ENCODE measurements at regions not wholly inside any gene's neighbourhood (a gene's known extent, or its start where the extent isn't known, plus 50 kb on each side); places are given as distances from the start of the nearest gene placed in this dataset.

DNA sequence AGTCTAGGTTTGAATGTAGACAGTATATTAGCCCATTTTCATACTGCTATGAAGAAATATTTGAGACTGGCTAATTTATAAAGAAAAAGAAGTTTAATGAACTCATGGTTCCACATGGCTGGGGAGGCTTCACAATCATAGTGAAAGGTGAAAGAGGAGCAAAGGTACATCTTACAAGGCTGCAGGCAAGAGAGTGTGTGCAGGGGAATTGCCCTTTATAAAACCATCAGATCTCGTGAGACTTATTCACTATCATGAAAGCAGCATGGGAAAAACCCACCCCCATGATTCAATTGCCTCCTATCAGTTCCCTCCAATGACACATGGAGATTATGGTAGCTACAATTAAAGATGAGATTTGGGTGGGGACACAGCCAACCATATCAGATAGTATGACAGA, 440.1 kb upstream of the ARHGEF26 start:
- Mint-ChIP-seq H3K4me1 (no peaks in the 10 kb centered on the region), H3K36me3 (no peaks in the 10 kb centered on the region), H3K27ac (no peak overlapping the region), H3K4me3 (no peak overlapping the region), H3K27me3 (ENCODE audit: low read depth in 3 of 3) (peaks cover under 1 to 12% (median 3%) of the 10 kb centered on the region in 3 donors), H3K9me3 (no peaks in the 10 kb centered on the region)
- no peak for DNase-seq

DNA sequence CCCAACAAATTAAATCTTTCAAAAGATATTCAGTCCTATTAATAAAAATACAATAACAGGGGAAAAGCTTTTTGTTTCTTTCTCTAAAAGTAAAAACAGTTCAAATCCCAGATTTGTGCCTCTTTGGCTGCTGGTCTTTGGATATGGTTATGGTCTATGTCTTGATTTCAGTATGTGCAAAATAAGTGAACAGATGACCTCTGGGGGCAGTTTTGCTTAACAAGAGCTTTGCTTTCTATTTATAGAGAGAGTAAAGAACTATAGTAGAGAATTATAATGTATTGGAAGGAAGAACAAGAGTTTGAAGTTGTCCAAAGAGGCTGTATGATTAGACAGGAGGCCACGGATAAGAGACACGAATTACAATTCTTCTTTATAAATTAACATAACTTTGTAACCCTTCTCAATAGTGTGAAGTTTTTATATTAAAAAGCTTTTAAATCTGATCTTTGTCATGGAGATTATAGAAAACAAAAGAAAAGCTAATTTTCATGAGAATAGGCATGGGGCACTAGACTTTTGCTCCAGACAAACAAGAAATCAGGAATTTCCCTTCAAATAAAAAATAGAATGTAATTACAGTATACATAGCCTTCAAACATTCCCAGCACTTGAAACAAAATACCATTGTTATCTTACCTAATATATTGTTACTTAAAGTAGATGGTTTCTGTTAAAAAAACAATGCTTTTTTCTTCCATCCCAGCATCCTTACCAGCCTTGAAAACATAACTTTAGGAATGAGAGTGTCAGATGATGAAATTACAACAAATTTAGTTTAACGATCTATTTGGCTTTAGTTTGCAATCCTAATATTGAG, 432.7 kb upstream of the ARHGEF26 start:
- H3K27me3 Mint-ChIP-seq (ENCODE audit: low read depth in 3 of 3), result peaks cover 0 to 5% (median 0%) of the 10 kb centered on the region in 3 donors
- H3K27ac Mint-ChIP-seq, result no peak overlapping the region
- no peaks in the 10 kb centered on the region for H3K36me3 Mint-ChIP-seq
- no peaks in the 10 kb centered on the region for H3K4me1 Mint-ChIP-seq
- no peak overlapping the region for H3K4me3 Mint-ChIP-seq
- H3K9me3 Mint-ChIP-seq, result no peaks in the 10 kb centered on the region
- DNase-seq, result no peak

DNA sequence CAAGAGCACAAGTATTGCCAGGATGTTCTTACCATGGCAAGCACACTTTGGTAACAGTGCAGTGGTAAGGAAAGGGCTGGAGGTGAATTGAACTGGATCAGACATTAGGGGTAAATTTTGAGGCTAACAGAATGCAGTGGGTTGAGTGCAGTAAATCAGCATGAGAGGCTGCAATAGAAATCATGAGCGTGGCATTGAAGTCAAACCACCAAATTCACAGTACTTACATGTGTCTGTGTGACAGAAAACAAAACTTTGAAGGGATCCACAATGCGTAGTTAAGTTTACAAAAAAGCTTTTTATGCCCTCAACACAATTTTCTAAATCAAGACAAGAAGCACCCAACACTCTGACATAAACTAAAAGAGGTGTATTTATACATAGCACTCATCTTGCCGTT, 428.0 kb upstream of the ARHGEF26 start:
- Mint-ChIP-seq H3K27me3 (ENCODE audit: low read depth in 3 of 3) (peaks cover 0 to 1% (median 1%) of the 10 kb centered on the region in 3 donors), H3K27ac (no peak overlapping the region), H3K4me1 (no peaks in the 10 kb centered on the region), H3K9me3 (no peaks in the 10 kb centered on the region), H3K4me3 (no peak overlapping the region), H3K36me3 (no peaks in the 10 kb centered on the region)
- no peak for DNase-seq

- Mint-ChIP-seq H3K27me3 (ENCODE audit: low read depth in 3 of 3) (peaks cover 0 to 10% (median 3%) of the 10 kb centered on the region in 3 donors), H3K9me3 (peaks cover 0 to 5% (median 0%) of the 10 kb centered on the region in 6 donors), H3K4me1 (no peaks in the 10 kb centered on the region), H3K36me3 (no peaks in the 10 kb centered on the region), H3K4me3 (no peak overlapping the region), H3K27ac (no peak overlapping the region)
- DNase-seq, result no peak
Observed at GRCh38 chr3:153702106-153702505, 419.1 kb upstream of the ARHGEF26 start.

DNA sequence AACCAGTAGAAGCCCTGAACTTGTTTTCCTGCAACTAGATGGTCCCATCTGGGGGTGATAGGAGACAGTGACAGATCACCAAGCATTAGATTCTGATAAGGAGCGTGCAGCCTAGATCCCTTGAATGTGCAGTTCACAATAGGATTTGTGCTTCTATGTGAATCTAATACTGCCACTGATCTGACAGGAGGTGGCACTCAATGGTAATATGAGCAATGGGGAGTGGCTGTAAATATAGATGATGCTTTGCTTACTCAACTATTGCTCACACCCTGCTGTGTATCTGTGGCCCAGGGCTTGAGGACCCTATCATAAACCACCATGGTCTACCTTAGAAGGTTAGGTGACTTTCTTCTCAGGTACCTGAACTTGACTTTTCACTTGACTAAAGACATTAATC, 417.1 kb upstream of the ARHGEF26 start:
- Mint-ChIP-seq H3K27me3 (ENCODE audit: low read depth in 3 of 3) (peaks cover under 1 to 10% (median 3%) of the 10 kb centered on the region in 3 donors), H3K36me3 (no peaks in the 10 kb centered on the region), H3K9me3 (peaks cover 0 to 5% (median 0%) of the 10 kb centered on the region in 6 donors), H3K4me1 (no peaks in the 10 kb centered on the region), H3K4me3 (no peak overlapping the region), H3K27ac (no peak overlapping the region)
- no peak for DNase-seq

DNA sequence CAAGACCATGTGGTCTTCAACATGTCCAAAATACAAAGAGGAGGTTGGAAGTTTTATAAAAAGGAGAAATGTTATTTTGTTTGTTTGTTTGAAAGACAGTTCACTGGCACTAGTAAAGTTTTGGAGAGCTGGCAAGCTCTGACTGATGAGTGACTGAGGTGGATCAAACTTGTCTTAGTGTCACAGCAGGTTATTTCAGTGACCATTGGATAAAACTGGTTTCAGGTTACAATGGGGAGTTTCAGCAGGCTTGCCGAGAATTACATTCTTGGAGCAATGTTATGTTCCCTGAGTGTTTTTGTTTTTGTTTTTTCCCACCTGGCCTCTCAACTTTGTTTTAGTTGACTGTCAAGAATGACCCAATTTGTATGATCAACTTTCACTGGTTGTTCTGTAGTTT, 414.5 kb upstream of the ARHGEF26 start:
- Mint-ChIP-seq H3K4me1 (no peaks in the 10 kb centered on the region), H3K27me3 (ENCODE audit: low read depth in 3 of 3) (peaks cover 3 to 7% (median 5%) of the 10 kb centered on the region in 3 donors), H3K9me3 (peaks cover 0 to 6% (median 0%) of the 10 kb centered on the region in 6 donors), H3K27ac (no peak overlapping the region), H3K36me3 (no peaks in the 10 kb centered on the region), H3K4me3 (no peak overlapping the region)
- no peak for DNase-seq

GRCh38 chr3:153714016-153714415, 407.2 kb upstream of the ARHGEF26 start:
- no peaks in the 10 kb centered on the region for H3K36me3 Mint-ChIP-seq
- no peak overlapping the region for H3K27ac Mint-ChIP-seq
- H3K4me3 Mint-ChIP-seq, result no peak overlapping the region
- H3K9me3 Mint-ChIP-seq, result peaks cover 0 to 1% (median 0%) of the 10 kb centered on the region in 6 donors
- H3K4me1 Mint-ChIP-seq, result no peaks in the 10 kb centered on the region
- DNase-seq, result no peak
- H3K27me3 Mint-ChIP-seq (ENCODE audit: low read depth in 3 of 3), result peaks cover 3 to 9% (median 5%) of the 10 kb centered on the region in 3 donors

GRCh38 chr3:153714588-153715290, 406.5 kb upstream of the ARHGEF26 start:
- Mint-ChIP-seq H3K27me3 (ENCODE audit: low read depth in 3 of 3) (peaks cover 0 to 10% (median 5%) of the 10 kb centered on the region in 3 donors), H3K36me3 (no peaks in the 10 kb centered on the region), H3K4me1 (no peaks in the 10 kb centered on the region), H3K9me3 (peaks cover 0 to 1% (median 0%) of the 10 kb centered on the region in 6 donors), H3K4me3 (no peak overlapping the region), H3K27ac (no peak overlapping the region)
- DNase-seq, result no peak

DNA sequence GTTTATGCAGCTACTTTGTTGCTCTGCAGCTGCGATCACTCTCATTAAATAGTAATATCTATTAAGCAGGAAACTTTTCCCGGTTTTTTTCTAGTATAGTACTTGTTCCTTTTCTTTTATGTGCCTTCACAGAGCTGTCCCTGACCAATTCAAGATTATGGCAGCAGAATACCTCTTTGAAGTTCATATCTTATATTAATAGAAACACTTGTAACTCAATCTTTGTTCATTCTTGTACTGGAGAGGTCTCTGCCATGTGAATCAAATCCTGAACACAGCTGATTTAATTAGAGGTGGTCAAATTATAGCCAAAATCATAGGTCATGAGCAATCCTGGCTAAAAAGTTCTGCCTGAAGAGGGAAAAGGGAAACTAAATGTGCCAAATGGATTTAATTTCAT, 399.0 kb upstream of the ARHGEF26 start:
- Mint-ChIP-seq H3K9me3 (no peaks in the 10 kb centered on the region), H3K27ac (no peak overlapping the region)

DNA sequence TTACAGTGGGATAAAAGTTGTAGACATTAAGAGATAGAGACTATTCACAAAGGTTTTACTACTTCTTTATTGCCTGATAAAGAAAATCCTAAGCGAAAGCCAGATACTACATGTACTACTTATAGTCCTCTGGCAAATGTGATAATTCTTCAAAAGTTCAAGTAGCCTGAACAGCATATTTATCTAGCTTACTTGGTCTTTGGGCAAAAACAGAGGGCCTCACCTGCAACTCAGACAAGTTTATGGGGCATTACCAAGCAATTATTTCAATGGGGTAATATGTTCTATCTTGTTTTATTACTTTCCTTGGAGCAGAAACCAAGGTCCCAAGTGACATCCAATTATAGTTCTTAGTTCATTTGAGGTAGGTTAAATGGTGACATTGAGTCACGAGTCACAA, 390.1 kb upstream of the ARHGEF26 start:
- Mint-ChIP-seq H3K36me3 (peaks cover 0 to 3% (median 0%) of the 10 kb centered on the region in 3 donors), H3K27me3 (ENCODE audit: low read depth in 3 of 3) (peaks cover 0 to 3% (median 1%) of the 10 kb centered on the region in 3 donors), H3K4me3 (no peak overlapping the region), H3K4me1 (no peaks in the 10 kb centered on the region), H3K9me3 (peaks cover 0 to 8% (median 1%) of the 10 kb centered on the region in 6 donors), H3K27ac (no peak overlapping the region)
- DNase-seq, result no peak

More for the DNA sequence above, 399.0 kb upstream of the ARHGEF26 start:
- Mint-ChIP-seq H3K27me3 (ENCODE audit: low read depth in 3 of 3) (peaks cover 0 to 8% (median 3%) of the 10 kb centered on the region in 3 donors), H3K4me1 (no peaks in the 10 kb centered on the region), H3K36me3 (no peaks in the 10 kb centered on the region), H3K4me3 (no peak overlapping the region)
- DNase-seq, result no peak

DNA sequence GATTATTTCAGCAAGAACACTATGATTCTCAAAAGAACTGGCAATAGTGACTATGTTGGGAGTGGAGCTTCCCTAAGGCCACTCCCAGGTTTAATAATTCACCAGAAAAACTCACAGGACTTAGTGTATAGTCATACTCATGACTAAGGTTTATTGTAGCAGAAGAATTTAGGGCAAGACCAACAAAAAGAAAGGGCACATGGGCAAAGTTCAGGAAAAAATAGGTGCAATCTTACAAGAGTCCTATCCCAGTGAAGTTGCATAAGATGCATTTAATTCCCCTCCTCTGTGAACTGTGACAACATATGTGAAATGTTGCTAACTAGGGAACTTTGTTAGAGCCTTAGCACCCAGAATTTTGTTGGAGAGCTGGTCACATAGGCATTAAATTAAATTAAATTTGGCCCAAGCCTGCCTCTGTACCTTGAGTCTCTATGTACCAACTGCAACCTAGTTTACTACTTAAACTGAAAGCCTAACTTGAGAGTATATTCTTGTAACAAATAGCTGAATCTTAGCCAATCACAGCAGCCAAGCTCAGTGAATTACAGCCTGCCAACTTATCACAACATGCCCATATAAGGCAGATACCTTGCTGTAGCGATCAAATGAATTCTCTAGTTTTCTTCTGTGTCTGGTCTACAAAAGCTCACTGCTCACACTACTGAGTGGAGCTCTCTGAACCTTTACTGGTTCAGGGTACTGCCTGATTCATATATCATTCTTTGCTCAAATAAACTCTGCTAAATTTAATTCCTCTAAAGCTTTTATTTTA, 386.2 kb upstream of the ARHGEF26 start:
- peaks cover 3 to 6% (median 5%) of the 10 kb centered on the region in 3 donors for H3K27me3 Mint-ChIP-seq (ENCODE audit: low read depth in 3 of 3)
- DNase-seq, result no peak
- no peaks in the 10 kb centered on the region for H3K4me1 Mint-ChIP-seq
- H3K27ac Mint-ChIP-seq, result no peak overlapping the region
- H3K4me3 Mint-ChIP-seq, result no peak overlapping the region
- peaks cover 0 to 3% (median 0%) of the 10 kb centered on the region in 3 donors for H3K36me3 Mint-ChIP-seq
- peaks cover 0 to 8% (median under 1%) of the 10 kb centered on the region in 6 donors for H3K9me3 Mint-ChIP-seq

- Mint-ChIP-seq H3K4me1 (no peaks in the 10 kb centered on the region), H3K27ac (no peak overlapping the region), H3K4me3 (no peak overlapping the region), H3K9me3 (no peaks in the 10 kb centered on the region), H3K27me3 (ENCODE audit: low read depth in 3 of 3) (peaks cover 3 to 6% (median 4%) of the 10 kb centered on the region in 3 donors), H3K36me3 (no peaks in the 10 kb centered on the region)
- no peak for DNase-seq
Observed at GRCh38 chr3:153740109-153740508, 381.1 kb upstream of the ARHGEF26 start.

GRCh38 chr3:153744889-153745288, 376.3 kb upstream of the ARHGEF26 start:
- Mint-ChIP-seq H3K36me3 (no peaks in the 10 kb centered on the region), H3K4me1 (no peaks in the 10 kb centered on the region), H3K27me3 (ENCODE audit: low read depth in 3 of 3) (peaks cover 0 to 3% (median 2%) of the 10 kb centered on the region in 3 donors), H3K9me3 (no peaks in the 10 kb centered on the region), H3K27ac (no peak overlapping the region), H3K4me3 (no peak overlapping the region)
- DNase-seq, result no peak

DNA sequence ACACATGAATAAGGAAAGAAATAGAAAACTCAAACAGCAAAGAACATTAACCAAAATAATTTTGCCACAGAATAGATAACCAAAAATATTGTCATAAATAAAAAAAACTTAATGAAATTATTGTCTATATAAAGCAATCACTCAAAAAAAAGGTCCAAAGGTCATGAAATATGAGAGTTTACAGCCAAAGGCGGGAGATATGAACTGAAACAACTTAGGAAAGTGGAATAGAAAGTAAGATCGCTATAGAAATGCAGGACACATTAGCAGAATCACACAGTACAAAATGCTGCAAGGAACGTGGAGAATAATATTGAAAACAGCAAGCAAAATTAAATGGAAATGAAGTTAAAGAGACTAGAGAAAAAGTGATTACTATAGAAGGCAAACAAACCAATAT, 375.0 kb upstream of the ARHGEF26 start:
- no peaks in the 10 kb centered on the region for H3K4me1 Mint-ChIP-seq
- no peaks in the 10 kb centered on the region for H3K9me3 Mint-ChIP-seq
- H3K27me3 Mint-ChIP-seq (ENCODE audit: low read depth in 3 of 3), result peaks cover 0 to 2% (median 0%) of the 10 kb centered on the region in 3 donors
- DNase-seq, result no peak
- no peaks in the 10 kb centered on the region for H3K36me3 Mint-ChIP-seq
- H3K4me3 Mint-ChIP-seq, result no peak overlapping the region
- H3K27ac Mint-ChIP-seq, result no peak overlapping the region

Measured in immature natural killer cell (primary cell).